SK-N-SH (cell line): ENCODE measurements at regions not wholly inside any gene's neighbourhood (a gene's known extent, or its start where the extent isn't known, plus 50 kb on each side); places are given as distances from the start of the nearest gene placed in this dataset.

Experiments
- CTCF ChIA-PET: fragments of 300-600, 350-600 bp; formaldehyde crosslinking; extraction: SDS; loops from one replicate; lab custom pipeline; 2021; lab: Yijun Ruan, JAX
- POLR2A ChIA-PET: fragments of 350-600 bp; sonication (Branson Sonifier 250); formaldehyde crosslinking; extraction: SDS; loops from one replicate; lab custom pipeline; 2020; ENCODE audit warnings: antibody characterized with exemption, inconsistent platforms; lab: Yijun Ruan, JAX
- DNase-seq: peaks from one replicate; pipeline ENCODE4 v3.0.0; 2012
- H2AFZ ChIP-seq: fragments of 200-600 bp; sonication (generic); 2 replicates; pipeline ENCODE4 v1.8.1; 2016; ENCODE audit warnings: antibody characterized with exemption, mild to moderate bottlenecking, low read depth
- H3F3A ChIP-seq: fragments of 200-600 bp; sonication (generic); replicated peaks from 2 replicates; pipeline ENCODE3; 2016; ENCODE audit warnings: antibody characterized with exemption, mild to moderate bottlenecking; ENCODE audit not compliant: insufficient read depth
- H3K27ac ChIP-seq, 2 experiments: fragments of 200-500 bp in 1 of 2; fragments of 200-600 bp in 1 of 2; sonication (Bioruptor generic) in 1 of 2; sonication (generic), shearing (Covaris generic) in 1 of 2; 2 replicates each; pipeline versions ENCODE4 v1.5.1 to v1.6.1; 2014 to 2016; ENCODE audit warnings: low read depth in 2 of 2, inconsistent platforms in 1 of 2, low read length in 1 of 2, mild to moderate bottlenecking in 1 of 2, mixed read lengths in 1 of 2
- H3K27me3 ChIP-seq: fragments of 200-600 bp; sonication (generic), shearing (Covaris generic); 2 replicates; pipeline ENCODE4 v1.6.1; 2016; ENCODE audit warnings: mixed run types; ENCODE audit not compliant: insufficient read depth
- H3K36me3 ChIP-seq, 2 experiments: fragments of 200-500 bp in 1 of 2; fragments of 200-600 bp in 1 of 2; sonication (Bioruptor generic) in 1 of 2; sonication (generic) in 1 of 2; replicated peaks in 1 of 2; 2 replicates each; pipeline versions ENCODE3 to v1.5.1; 2014 to 2016; ENCODE audit warnings: low read length in 1 of 2, mild to moderate bottlenecking in 1 of 2; ENCODE audit not compliant: insufficient read depth in 2 of 2, control insufficient read depth in 1 of 2
- H3K4me1 ChIP-seq, 2 experiments: fragments of 200-500 bp in 1 of 2; fragments of 200-600 bp in 1 of 2; sonication (Bioruptor generic) in 1 of 2; sonication (generic), shearing (Covaris generic) in 1 of 2; 2 replicates each; pipeline versions ENCODE4 v1.5.1 to v1.6.1; 2014 to 2016; ENCODE audit warnings: low read depth in 1 of 2, low read length in 1 of 2, mixed run types in 1 of 2; ENCODE audit not compliant: insufficient read depth in 2 of 2, control insufficient read depth in 1 of 2
- H3K4me2 ChIP-seq: fragments of 200-600 bp; sonication (generic), shearing (Covaris generic); 2 replicates; pipeline ENCODE4 v1.6.1; 2017; ENCODE audit warnings: mixed run types
- H3K4me3 ChIP-seq, 2 experiments: fragments of 200-500 bp in 1 of 2; fragments of 200-600 bp in 1 of 2; sonication (Bioruptor generic) in 1 of 2; sonication (generic), shearing (Covaris generic) in 1 of 2; 2 replicates each; pipeline versions ENCODE4 v1.5.1 to v1.8.1; 2014 to 2016; ENCODE audit warnings: low read depth in 2 of 2, inconsistent platforms in 1 of 2, low read length in 1 of 2, mild to moderate bottlenecking in 1 of 2, mixed read lengths in 1 of 2, moderate library complexity in 1 of 2
- H3K79me2 ChIP-seq: fragments of 200-600 bp; sonication (generic); 2 replicates; pipeline ENCODE4 v1.8.1; 2017; ENCODE audit warnings: mild to moderate bottlenecking; ENCODE audit not compliant: insufficient read depth
- H3K9ac ChIP-seq: fragments of 200-600 bp; sonication (generic); 2 replicates; pipeline ENCODE4 v1.6.1; 2017; ENCODE audit warnings: mixed run types
- H3K9me2 ChIP-seq: fragments of 200-600 bp; sonication (generic); 2 replicates; pipeline ENCODE4 v1.6.1; 2017; ENCODE audit warnings: mixed run types
- H3K9me3 ChIP-seq: fragments of 200-600 bp; sonication (generic); 2 replicates; pipeline ENCODE4 v1.6.1; 2017; ENCODE audit warnings: mixed run types, mild to moderate bottlenecking, moderate library complexity
- H4K20me1 ChIP-seq: fragments of 200-600 bp; sonication (generic); 2 replicates; pipeline ENCODE4 v1.6.1; 2017; ENCODE audit warnings: mild to moderate bottlenecking, mixed run types; ENCODE audit not compliant: insufficient read depth
- CHD2 ChIP-seq: fragments of 150-350 bp; IDR thresholded peaks from 2 replicates; pipeline ENCODE4 v1.6.1; 2018; ENCODE audit warnings: low read length; ENCODE audit not compliant: partially characterized antibody
- FOSL2 ChIP-seq: IDR thresholded peaks from 2 replicates; pipeline ENCODE4 v1.4.0; 2012; ENCODE audit warnings: low read depth, mild to moderate bottlenecking, moderate library complexity, borderline replicate concordance
- FOXM1 ChIP-seq: IDR thresholded peaks from 2 replicates; pipeline ENCODE4 v1.4.0; 2012; ENCODE audit warnings: low read depth, mild to moderate bottlenecking
- GATA2 ChIP-seq: sonication (generic); formaldehyde crosslinking; IDR thresholded peaks from 2 replicates; pipeline ENCODE4 v1.5.0; 2020; ENCODE audit warnings: mild to moderate bottlenecking, missing genetic modification reagents
- JUND ChIP-seq: IDR thresholded peaks from 2 replicates; pipeline ENCODE4 v1.4.0; 2012
- MEF2A ChIP-seq: IDR thresholded peaks from 2 replicates; pipeline ENCODE4 v1.4.0; 2012; ENCODE audit warnings: low read depth, borderline replicate concordance
- NFIC ChIP-seq: IDR thresholded peaks from 2 replicates; pipeline ENCODE4 v1.4.0; 2012; ENCODE audit warnings: borderline replicate concordance
- NRF1 ChIP-seq: IDR thresholded peaks from 2 replicates; pipeline ENCODE4 v1.6.1; 2012; ENCODE audit warnings: low read depth, mild to moderate bottlenecking, low read length
- POLR2AphosphoS5 ChIP-seq: IDR thresholded peaks from 2 replicates; pipeline ENCODE4 v1.6.1; 2012; ENCODE audit warnings: low read depth, low read length
- RXRA ChIP-seq: IDR thresholded peaks from 2 replicates; pipeline ENCODE4 v1.4.0; 2012; ENCODE audit warnings: low read depth, mild to moderate bottlenecking, borderline replicate concordance
- TAF1 ChIP-seq: IDR thresholded peaks from 2 replicates; pipeline ENCODE4 v1.6.1; 2012; ENCODE audit warnings: low read depth, mild to moderate bottlenecking, low read length, moderate library complexity, borderline replicate concordance
- TEAD4 ChIP-seq: IDR thresholded peaks from 2 replicates; pipeline ENCODE4 v1.4.0; 2012; ENCODE audit warnings: mild to moderate bottlenecking, borderline replicate concordance; ENCODE audit not compliant: insufficient read depth
- USF1 ChIP-seq: IDR thresholded peaks from 2 replicates; pipeline ENCODE4 v1.4.0; 2012; ENCODE audit warnings: low read depth, borderline replicate concordance
- USF2 ChIP-seq: fragments of 150-350 bp; IDR thresholded peaks from 2 replicates; pipeline ENCODE4 v1.6.1; 2017; ENCODE audit warnings: antibody characterized with exemption, low read length, low read depth, borderline replicate concordance
- ZBTB33 ChIP-seq: IDR thresholded peaks from 2 replicates; pipeline ENCODE4 v1.4.0; 2012; ENCODE audit warnings: low read depth, borderline replicate concordance
- TF ChIP-seq, protein P1 (sequence below): IDR thresholded peaks from 2 replicates; pipeline ENCODE4 v1.6.1; 2012; ENCODE audit warnings: mild to moderate bottlenecking, low read depth, low read length, moderate library complexity
- TF ChIP-seq, protein P2 (sequence below): fragments of 200-600 bp; sonication (generic); IDR thresholded peaks from 2 replicates; pipeline ENCODE4 v1.6.1; 2017; ENCODE audit warnings: antibody characterized with exemption, mild to moderate bottlenecking, moderate library complexity

- Histone ChIP-seq H3K27ac (no peak overlapping the region), H3K9me2 (no peaks in the 10 kb centered on the region), H3K27me3 (no peaks in the 10 kb centered on the region), H3F3A (no peaks in the 10 kb centered on the region), H3K9me3 (no peaks in the 10 kb centered on the region), H3K4me1 (peaks cover 0 to 6% of the 10 kb centered on the region in 2 experiments; a peak in 2 of 4 replicates), H3K9ac (no peak overlapping the region), H3K4me2 (no peak overlapping the region), H3K36me3 (no peaks in the 10 kb centered on the region), H3K4me3 (no peak overlapping the region), H2AFZ (no peak overlapping the region), H3K79me2 (no peaks in the 10 kb centered on the region), H4K20me1 (no peaks in the 10 kb centered on the region)
- ChIA-PET POLR2A (interaction anchor here (0.6 kb wide), 1 partner anchor 34 kb away, joined by 7 read pairs; no protein-coding TSS in a partner anchor), CTCF (no interaction called here)
- TF ChIP-seq FOXM1 (no peak), GATA2 (no peak), CHD2 (no peak), ZBTB33 (no peak), TEAD4 (no peak), NFIC (no peak), POLR2AphosphoS5 (no peak), MEF2A (no peak), TAF1 (no peak), RXRA (no peak), JUND (no peak), FOSL2 (no peak), NRF1 (no peak), USF1 (no peak), USF2 (no peak)
- TF ChIP-seq, protein P1, sequence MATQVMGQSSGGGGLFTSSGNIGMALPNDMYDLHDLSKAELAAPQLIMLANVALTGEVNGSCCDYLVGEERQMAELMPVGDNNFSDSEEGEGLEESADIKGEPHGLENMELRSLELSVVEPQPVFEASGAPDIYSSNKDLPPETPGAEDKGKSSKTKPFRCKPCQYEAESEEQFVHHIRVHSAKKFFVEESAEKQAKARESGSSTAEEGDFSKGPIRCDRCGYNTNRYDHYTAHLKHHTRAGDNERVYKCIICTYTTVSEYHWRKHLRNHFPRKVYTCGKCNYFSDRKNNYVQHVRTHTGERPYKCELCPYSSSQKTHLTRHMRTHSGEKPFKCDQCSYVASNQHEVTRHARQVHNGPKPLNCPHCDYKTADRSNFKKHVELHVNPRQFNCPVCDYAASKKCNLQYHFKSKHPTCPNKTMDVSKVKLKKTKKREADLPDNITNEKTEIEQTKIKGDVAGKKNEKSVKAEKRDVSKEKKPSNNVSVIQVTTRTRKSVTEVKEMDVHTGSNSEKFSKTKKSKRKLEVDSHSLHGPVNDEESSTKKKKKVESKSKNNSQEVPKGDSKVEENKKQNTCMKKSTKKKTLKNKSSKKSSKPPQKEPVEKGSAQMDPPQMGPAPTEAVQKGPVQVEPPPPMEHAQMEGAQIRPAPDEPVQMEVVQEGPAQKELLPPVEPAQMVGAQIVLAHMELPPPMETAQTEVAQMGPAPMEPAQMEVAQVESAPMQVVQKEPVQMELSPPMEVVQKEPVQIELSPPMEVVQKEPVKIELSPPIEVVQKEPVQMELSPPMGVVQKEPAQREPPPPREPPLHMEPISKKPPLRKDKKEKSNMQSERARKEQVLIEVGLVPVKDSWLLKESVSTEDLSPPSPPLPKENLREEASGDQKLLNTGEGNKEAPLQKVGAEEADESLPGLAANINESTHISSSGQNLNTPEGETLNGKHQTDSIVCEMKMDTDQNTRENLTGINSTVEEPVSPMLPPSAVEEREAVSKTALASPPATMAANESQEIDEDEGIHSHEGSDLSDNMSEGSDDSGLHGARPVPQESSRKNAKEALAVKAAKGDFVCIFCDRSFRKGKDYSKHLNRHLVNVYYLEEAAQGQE, result no peak
- TF ChIP-seq, protein P2, sequence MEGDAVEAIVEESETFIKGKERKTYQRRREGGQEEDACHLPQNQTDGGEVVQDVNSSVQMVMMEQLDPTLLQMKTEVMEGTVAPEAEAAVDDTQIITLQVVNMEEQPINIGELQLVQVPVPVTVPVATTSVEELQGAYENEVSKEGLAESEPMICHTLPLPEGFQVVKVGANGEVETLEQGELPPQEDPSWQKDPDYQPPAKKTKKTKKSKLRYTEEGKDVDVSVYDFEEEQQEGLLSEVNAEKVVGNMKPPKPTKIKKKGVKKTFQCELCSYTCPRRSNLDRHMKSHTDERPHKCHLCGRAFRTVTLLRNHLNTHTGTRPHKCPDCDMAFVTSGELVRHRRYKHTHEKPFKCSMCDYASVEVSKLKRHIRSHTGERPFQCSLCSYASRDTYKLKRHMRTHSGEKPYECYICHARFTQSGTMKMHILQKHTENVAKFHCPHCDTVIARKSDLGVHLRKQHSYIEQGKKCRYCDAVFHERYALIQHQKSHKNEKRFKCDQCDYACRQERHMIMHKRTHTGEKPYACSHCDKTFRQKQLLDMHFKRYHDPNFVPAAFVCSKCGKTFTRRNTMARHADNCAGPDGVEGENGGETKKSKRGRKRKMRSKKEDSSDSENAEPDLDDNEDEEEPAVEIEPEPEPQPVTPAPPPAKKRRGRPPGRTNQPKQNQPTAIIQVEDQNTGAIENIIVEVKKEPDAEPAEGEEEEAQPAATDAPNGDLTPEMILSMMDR, result no peak
- DNase-seq, result no peak
These were observed 94.1 kb upstream of the STARD13 start for GRCh38 chr13:33379608-33380007.
